GM19043 (cell line): ENCODE measurements at regions not wholly inside any gene's neighbourhood (a gene's known extent, or its start where the extent isn't known, plus 50 kb on each side); places are given as distances from the start of the nearest gene placed in this dataset.

ENCODE experiments used
- ATAC-seq: cut with Tn5 transposase; IDR thresholded peaks from one replicate; pipeline ENCODE4 v1.9.1; 2021; ENCODE audit warnings: low read depth; ENCODE audit not compliant: unreplicated experiment

GRCh38 chr10:128220021-128220420, 93.8 kb upstream of the MKI67 start:
- no peak for ATAC-seq

GRCh38 chr10:128221117-128221516, 94.9 kb upstream of the MKI67 start:
- ATAC-seq: no peak

GRCh38 chr10:128221807-128222206, 95.6 kb upstream of the MKI67 start:
- ATAC-seq: no peak

GRCh38 chr10:128222332-128222849, 96.2 kb upstream of the MKI67 start:
- ATAC-seq: no peak

GRCh38 chr10:128230401-128230800, 104.2 kb upstream of the MKI67 start:
- ATAC-seq: no peak

GRCh38 chr10:128233422-128233821, 107.2 kb upstream of the MKI67 start:
- no peak for ATAC-seq

- no peak for ATAC-seq
Observed at GRCh38 chr10:128237710-128238109, 111.5 kb upstream of the MKI67 start.

GRCh38 chr10:128241023-128241422, 114.8 kb upstream of the MKI67 start:
- ATAC-seq: no peak

- no peak for ATAC-seq
Observed at GRCh38 chr10:128242641-128243040, 116.4 kb upstream of the MKI67 start.

GRCh38 chr10:128245026-128245425, 118.8 kb upstream of the MKI67 start:
- ATAC-seq: no peak

- ATAC-seq: no peak
Observed at GRCh38 chr10:128247576-128247975, 121.4 kb upstream of the MKI67 start.

- no peak for ATAC-seq
Observed at GRCh38 chr10:128254476-128254875, 128.3 kb upstream of the MKI67 start.

- no peak for ATAC-seq
Observed at GRCh38 chr10:128257428-128257827, 131.2 kb upstream of the MKI67 start.

- ATAC-seq: no peak
Observed at GRCh38 chr10:128258421-128258976, 132.3 kb upstream of the MKI67 start.

- ATAC-seq: peak; percentile 61
Observed at GRCh38 chr10:128263891-128264688, 137.9 kb upstream of the MKI67 start.

GRCh38 chr10:128265596-128265995, 139.4 kb upstream of the MKI67 start:
- ATAC-seq: no peak

GRCh38 chr10:128267581-128267980, 141.4 kb upstream of the MKI67 start:
- ATAC-seq: no peak

GRCh38 chr10:128268015-128268722, 141.9 kb upstream of the MKI67 start:
- ATAC-seq: no peak

- ATAC-seq: no peak
Observed at GRCh38 chr10:128274938-128275337, 148.7 kb upstream of the MKI67 start.

- no peak for ATAC-seq
Observed at GRCh38 chr10:128275388-128276177, 149.4 kb upstream of the MKI67 start.
